A549 (cell line): ENCODE measurements at regions not wholly inside any gene's neighbourhood (a gene's known extent, or its start where the extent isn't known, plus 50 kb on each side); places are given as distances from the start of the nearest gene placed in this dataset.

ENCODE experiments used
- ATAC-seq, 2 experiments: fragments of 200-7000 bp in 1 of 2; fragments of >200 bp in 1 of 2; cut with Nextera tagmentation in 1 of 2; cut with Tn5 transposase in 1 of 2; 3 replicates each; pipeline versions ENCODE4 v1.8.0 to v1.9.1; 2018 to 2020; ENCODE audit warnings: mild to moderate bottlenecking in 1 of 2, moderate library complexity in 1 of 2
- CTCF ChIA-PET: fragments of 300-600 bp; sonication (Branson Sonifier 250); formaldehyde crosslinking; extraction: SDS; loops from one replicate; lab custom pipeline; 2021; ENCODE audit warnings: antibody characterized with exemption, inconsistent platforms; lab: Yijun Ruan, JAX
- POLR2A ChIA-PET: fragments of 350-600 bp; formaldehyde crosslinking; extraction: SDS; loops from one replicate; lab custom pipeline; 2021; ENCODE audit warnings: antibody characterized with exemption, inconsistent platforms; lab: Yijun Ruan, JAX
- DNase-seq, 2 experiments: peaks; one replicate each; pipeline versions ENCODE4 v3.0.0 to v3.0.0-alpha.2; 2011 to 2016; ENCODE audit warnings: low read depth in 1 of 2, low spot score in 1 of 2
- FAIRE-seq: peaks from 2 replicates; lab custom pipeline; 2011; peaks lifted over from hg19 to GRCh38; lab: Jason Lieb, UNC
- H3K27ac ChIP-seq, 2 experiments: fragments of >200 bp; sonication (Bioruptor Twin); formaldehyde crosslinking; 3 replicates each; pipeline ENCODE4 v1.5.1; 2016 to 2017
- H3K4me1 ChIP-seq: fragments of >200 bp; sonication (Bioruptor Twin); formaldehyde crosslinking; 3 replicates; pipeline ENCODE4 v1.6.1; 2016
- H3K4me2 ChIP-seq: fragments of >200 bp; sonication (Bioruptor Twin); formaldehyde crosslinking; 3 replicates; pipeline ENCODE4 v1.6.1; 2016
- H3K4me3 ChIP-seq: fragments of >200 bp; sonication (Bioruptor Twin); formaldehyde crosslinking; 3 replicates; pipeline ENCODE4 v1.5.1; 2016
- H3K9me3 ChIP-seq: fragments of >200 bp; sonication (Bioruptor Twin); formaldehyde crosslinking; 3 replicates; pipeline ENCODE4 v1.6.1; 2016
- ATOH8 ChIP-seq: fragments of 250-450 bp; sonication (Bioruptor Pico); IDR thresholded peaks from 2 replicates; pipeline ENCODE4 v1.5.0; 2020; ENCODE audit warnings: low read depth, mild to moderate bottlenecking, moderate library complexity
- CBX2 ChIP-seq: fragments of 200-600 bp; sonication (generic); IDR thresholded peaks from 2 replicates; pipeline ENCODE4 v1.6.1; 2016; ENCODE audit warnings: low read depth, mild to moderate bottlenecking, borderline replicate concordance
- CEBPB ChIP-seq, 2 experiments: fragments of >200 bp in 1 of 2; sonication (Bioruptor Twin) in 1 of 2; formaldehyde crosslinking in 1 of 2; IDR thresholded peaks; 2 replicates each; pipeline ENCODE4 v1.6.1; 2012 to 2016
- E2F6 ChIP-seq: IDR thresholded peaks from 2 replicates; pipeline ENCODE4 v1.6.1; 2012; ENCODE audit warnings: low read depth, borderline replicate concordance
- EHF ChIP-seq: fragments of 250-450 bp; sonication (Bioruptor Pico); IDR thresholded peaks from 2 replicates; pipeline ENCODE4 v1.5.0; 2020; ENCODE audit warnings: mild to moderate bottlenecking
- EHMT2 ChIP-seq: fragments of 200-600 bp; sonication (generic); IDR thresholded peaks from 2 replicates; pipeline ENCODE4 v1.6.1; 2016; ENCODE audit warnings: antibody characterized with exemption, low read depth, mild to moderate bottlenecking, moderate library complexity
- FOSB ChIP-seq: fragments of 250-450 bp; sonication (Bioruptor Pico); IDR thresholded peaks from 2 replicates; pipeline ENCODE4 v1.5.0; 2020; ENCODE audit warnings: mild to moderate bottlenecking, moderate library complexity
- FOSL2 ChIP-seq, 2 experiments: fragments of 450-650 bp in 1 of 2; fragments of >200 bp in 1 of 2; sonication (Bioruptor Twin) in 1 of 2; formaldehyde crosslinking; IDR thresholded peaks; 2 replicates each; pipeline versions ENCODE4 v1.5.0 to v1.6.1; 2016 to 2020; ENCODE audit warnings: mild to moderate bottlenecking in 1 of 2, moderate library complexity in 1 of 2
- GATA3 ChIP-seq: IDR thresholded peaks from 2 replicates; pipeline ENCODE4 v1.6.1; 2012; ENCODE audit warnings: borderline replicate concordance
- HEYL ChIP-seq: fragments of 250-450 bp; sonication (Bioruptor Pico); IDR thresholded peaks from 2 replicates; pipeline ENCODE4 v1.8.0; 2021; ENCODE audit warnings: mild to moderate bottlenecking, moderate library complexity
- HOXB5 ChIP-seq: fragments of 250-450 bp; sonication (Bioruptor Pico); IDR thresholded peaks from 2 replicates; pipeline ENCODE4 v1.5.0; 2020; ENCODE audit warnings: mild to moderate bottlenecking, moderate library complexity
- JUN ChIP-seq, 2 experiments: fragments of >200 bp; sonication (Bioruptor Twin); formaldehyde crosslinking; IDR thresholded peaks; 2 replicates in 1 of 2; 3 replicates in 1 of 2; pipeline ENCODE4 v1.6.1; 2016 to 2017
- MAFK ChIP-seq: fragments of 450-650 bp; IDR thresholded peaks from 2 replicates; pipeline ENCODE4 v1.6.1; 2014; ENCODE audit not compliant: partially characterized antibody
- MAZ ChIP-seq: fragments of 150-350 bp; IDR thresholded peaks from 2 replicates; pipeline ENCODE4 v1.6.1; 2014; ENCODE audit warnings: antibody characterized with exemption, low read depth, low read length, borderline replicate concordance
- MYC ChIP-seq: IDR thresholded peaks from 2 replicates; pipeline ENCODE4 v1.6.1; 2012; ENCODE audit warnings: mild to moderate bottlenecking, inconsistent platforms, low read length, improper control_type of control experiment, borderline replicate concordance
- NFE2L2 ChIP-seq: fragments of 150-350 bp; conservative IDR thresholded peaks from 2 replicates; pipeline ENCODE4 v1.6.1; 2014; ENCODE audit warnings: low read length
- NPAS2 ChIP-seq: fragments of 250-450 bp; sonication (Bioruptor Pico); IDR thresholded peaks from 2 replicates; pipeline ENCODE4 v1.8.0; 2022; ENCODE audit warnings: mild to moderate bottlenecking, moderate library complexity, borderline replicate concordance
- POLR2A ChIP-seq: IDR thresholded peaks from 2 replicates; pipeline ENCODE4 v1.6.1; 2012; ENCODE audit warnings: mild to moderate bottlenecking, low read length
- POLR2AphosphoS2 ChIP-seq: conservative IDR thresholded peaks from 2 replicates; pipeline ENCODE4 v1.6.1; 2012; ENCODE audit warnings: low read length, improper control_type of control experiment, inconsistent platforms
- RAD21 ChIP-seq, 2 experiments: fragments of >200 bp in 1 of 2; sonication (Bioruptor Twin) in 1 of 2; formaldehyde crosslinking in 1 of 2; IDR thresholded peaks in 1 of 2; conservative IDR thresholded peaks in 1 of 2; 2 replicates in 1 of 2; 3 replicates in 1 of 2; pipeline ENCODE4 v1.6.1; 2012 to 2018; ENCODE audit warnings: inconsistent platforms in 1 of 2
- RARB ChIP-seq: fragments of 250-450 bp; sonication (Bioruptor Pico); IDR thresholded peaks from 2 replicates; pipeline ENCODE4 v1.8.0; 2021; ENCODE audit warnings: mild to moderate bottlenecking, moderate library complexity
- SMC3 ChIP-seq: fragments of >200 bp; sonication (Bioruptor Twin); formaldehyde crosslinking; IDR thresholded peaks from 3 replicates; pipeline ENCODE4 v1.6.1; 2018; ENCODE audit warnings: inconsistent platforms
- TFCP2L1 ChIP-seq: fragments of 250-450 bp; sonication (Bioruptor Pico); IDR thresholded peaks from 2 replicates; pipeline ENCODE4 v1.5.0; 2021; ENCODE audit warnings: mild to moderate bottlenecking
- TP53 ChIP-seq: fragments of 250-450 bp; sonication (Bioruptor Pico); IDR thresholded peaks from 2 replicates; pipeline ENCODE4 v1.5.0; 2021; ENCODE audit warnings: mild to moderate bottlenecking, moderate library complexity
- WGBS: methylation state at CpG from one replicate; pipeline ENCODE4 v1.1.6; 2017; ENCODE audit errors: missing lambda C conversion rate; 5-methylcytosine and 5-hydroxymethylcytosine counted together
- TF ChIP-seq, protein P1 (sequence below): IDR thresholded peaks from 2 replicates; pipeline ENCODE4 v1.6.1; 2012
- TF ChIP-seq, protein P2 (sequence below): fragments of 250-450 bp; sonication (Bioruptor Pico); IDR thresholded peaks from 2 replicates; pipeline ENCODE4 v1.5.0; 2021; ENCODE audit warnings: mild to moderate bottlenecking, moderate library complexity, borderline replicate concordance
- TF ChIP-seq, protein P3 (sequence below): fragments of >200 bp; sonication (Bioruptor Twin); formaldehyde crosslinking; IDR thresholded peaks from 3 replicates; pipeline ENCODE4 v1.6.1; 2016
- TF ChIP-seq, protein P4 (sequence below): fragments of 200-600 bp; sonication (generic); IDR thresholded peaks from 2 replicates; pipeline ENCODE4 v1.6.1; 2016; ENCODE audit warnings: antibody characterized with exemption, mild to moderate bottlenecking, moderate library complexity

DNA sequence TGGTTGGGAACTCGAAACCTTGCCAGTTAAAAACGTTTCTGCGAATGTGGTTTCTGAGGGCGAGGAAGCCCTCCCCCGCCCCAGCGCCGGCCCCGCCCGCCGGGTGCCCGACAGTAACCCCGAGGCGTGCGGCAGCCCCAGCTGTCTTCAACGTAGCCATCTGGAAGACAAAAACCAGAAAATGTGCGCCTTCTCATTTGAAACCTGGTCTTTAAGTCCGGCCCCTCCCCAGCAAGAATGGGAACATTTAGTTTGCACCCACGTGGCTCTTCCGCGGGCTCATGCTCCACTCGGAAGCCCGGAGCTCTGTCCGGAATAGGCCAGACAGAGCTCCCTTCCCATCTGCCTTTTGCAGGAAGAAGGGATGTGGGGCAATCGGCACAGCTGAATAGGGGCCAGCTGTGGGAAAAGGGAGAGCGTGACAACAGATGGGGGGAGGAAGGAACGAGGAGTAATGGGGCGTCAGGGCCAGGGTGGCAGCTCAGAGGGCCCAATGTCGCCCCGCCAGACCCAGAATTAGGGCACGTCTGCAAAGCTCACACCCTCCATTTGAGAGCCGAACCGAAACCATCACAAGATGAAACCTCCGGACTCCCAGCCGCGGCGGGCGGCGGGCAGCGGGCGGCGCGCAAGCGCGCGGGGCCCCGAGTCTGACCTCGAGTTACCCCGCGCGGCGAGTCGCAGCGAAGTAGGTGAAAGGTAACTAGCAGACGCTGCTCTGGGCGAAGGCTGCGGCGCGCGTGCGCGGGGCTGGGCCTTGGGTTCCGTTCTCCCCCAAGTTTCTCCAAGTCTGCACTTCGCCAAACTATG is 63.4 kb upstream of the ABCA1 start:
- peak overlapping the region; percentile 84 for H3K4me2 ChIP-seq
- POLR2A ChIA-PET: interaction anchor here (0.8 to 3.4 kb wide), 8 partner anchors 17 to 253 kb away, joined by 3 to 52 read pairs (median 4); partner anchors contain the start of genes ABCA1 and SLC44A1
- peak overlapping the region; percentile 61 for H3K4me3 ChIP-seq
- TF ChIP-seq POLR2AphosphoS2 (no peak), EHF (CRISPR knock-in tag) (0 out of 2 replicates have a peak, but pooled peaks have one; percentile 66), NFE2L2 (no peak), JUN (IDR thresholded peaks at IDR 0.05) (peak; percentile 55 to 67; a peak in 2 of 5 replicates), ATOH8 (CRISPR knock-in tag) (peak; percentile 78; the same call in 1 of the 2 replicates), CEBPB (IDR thresholded peaks at IDR 0.05) (peak in 1 of 2 experiments; percentile 67; a peak in 2 of 4 replicates), RARB (CRISPR knock-in tag) (no peak), MAFK (no peak), HEYL (CRISPR knock-in tag) (no peak), MAZ (no peak), CBX2 (no peak), NPAS2 (no peak), POLR2A (peak; percentile 20), GATA3 (peak; percentile 40; the same call in 1 of the 2 replicates), HOXB5 (no peak), RAD21 (conservative IDR thresholded peaks at IDR 0.05 in 1 of 2, IDR thresholded peaks at IDR 0.05 in 1 of 2) (0 out of 5 replicates have a peak, but pooled peaks have one; percentile 3 to 25), FOSB (CRISPR knock-in tag) (no peak), TP53 (no peak), SMC3 (no peak), TFCP2L1 (CRISPR knock-in tag) (0 out of 2 replicates have a peak, but pooled peaks have one; percentile 22), FOSL2 (IDR thresholded peaks at IDR 0.05) (no peak), FOSL2 (CRISPR knock-in tag; IDR thresholded peaks at IDR 0.05) (peak; percentile 21; the same call in 1 of the 2 replicates), E2F6 (peak; percentile 85), MYC (no peak; the same call in 1 of the 2 replicates), EHMT2 (no peak)
- TF ChIP-seq, protein P1, sequence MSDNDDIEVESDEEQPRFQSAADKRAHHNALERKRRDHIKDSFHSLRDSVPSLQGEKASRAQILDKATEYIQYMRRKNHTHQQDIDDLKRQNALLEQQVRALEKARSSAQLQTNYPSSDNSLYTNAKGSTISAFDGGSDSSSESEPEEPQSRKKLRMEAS: peak; percentile 92
- TF ChIP-seq, protein P2, sequence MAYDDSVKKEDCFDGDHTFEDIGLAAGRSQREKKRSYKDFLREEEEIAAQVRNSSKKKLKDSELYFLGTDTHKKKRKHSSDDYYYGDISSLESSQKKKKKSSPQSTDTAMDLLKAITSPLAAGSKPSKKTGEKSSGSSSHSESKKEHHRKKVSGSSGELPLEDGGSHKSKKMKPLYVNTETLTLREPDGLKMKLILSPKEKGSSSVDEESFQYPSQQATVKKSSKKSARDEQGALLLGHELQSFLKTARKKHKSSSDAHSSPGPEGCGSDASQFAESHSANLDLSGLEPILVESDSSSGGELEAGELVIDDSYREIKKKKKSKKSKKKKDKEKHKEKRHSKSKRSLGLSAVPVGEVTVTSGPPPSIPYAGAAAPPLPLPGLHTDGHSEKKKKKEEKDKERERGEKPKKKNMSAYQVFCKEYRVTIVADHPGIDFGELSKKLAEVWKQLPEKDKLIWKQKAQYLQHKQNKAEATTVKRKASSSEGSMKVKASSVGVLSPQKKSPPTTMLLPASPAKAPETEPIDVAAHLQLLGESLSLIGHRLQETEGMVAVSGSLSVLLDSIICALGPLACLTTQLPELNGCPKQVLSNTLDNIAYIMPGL (CRISPR knock-in tag): no peak
- TF ChIP-seq, protein P3, sequence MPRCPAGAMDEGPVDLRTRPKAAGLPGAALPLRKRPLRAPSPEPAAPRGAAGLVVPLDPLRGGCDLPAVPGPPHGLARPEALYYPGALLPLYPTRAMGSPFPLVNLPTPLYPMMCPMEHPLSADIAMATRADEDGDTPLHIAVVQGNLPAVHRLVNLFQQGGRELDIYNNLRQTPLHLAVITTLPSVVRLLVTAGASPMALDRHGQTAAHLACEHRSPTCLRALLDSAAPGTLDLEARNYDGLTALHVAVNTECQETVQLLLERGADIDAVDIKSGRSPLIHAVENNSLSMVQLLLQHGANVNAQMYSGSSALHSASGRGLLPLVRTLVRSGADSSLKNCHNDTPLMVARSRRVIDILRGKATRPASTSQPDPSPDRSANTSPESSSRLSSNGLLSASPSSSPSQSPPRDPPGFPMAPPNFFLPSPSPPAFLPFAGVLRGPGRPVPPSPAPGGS: 0 out of 3 replicates have a peak, but pooled peaks have one; percentile 34
- TF ChIP-seq, protein P4, sequence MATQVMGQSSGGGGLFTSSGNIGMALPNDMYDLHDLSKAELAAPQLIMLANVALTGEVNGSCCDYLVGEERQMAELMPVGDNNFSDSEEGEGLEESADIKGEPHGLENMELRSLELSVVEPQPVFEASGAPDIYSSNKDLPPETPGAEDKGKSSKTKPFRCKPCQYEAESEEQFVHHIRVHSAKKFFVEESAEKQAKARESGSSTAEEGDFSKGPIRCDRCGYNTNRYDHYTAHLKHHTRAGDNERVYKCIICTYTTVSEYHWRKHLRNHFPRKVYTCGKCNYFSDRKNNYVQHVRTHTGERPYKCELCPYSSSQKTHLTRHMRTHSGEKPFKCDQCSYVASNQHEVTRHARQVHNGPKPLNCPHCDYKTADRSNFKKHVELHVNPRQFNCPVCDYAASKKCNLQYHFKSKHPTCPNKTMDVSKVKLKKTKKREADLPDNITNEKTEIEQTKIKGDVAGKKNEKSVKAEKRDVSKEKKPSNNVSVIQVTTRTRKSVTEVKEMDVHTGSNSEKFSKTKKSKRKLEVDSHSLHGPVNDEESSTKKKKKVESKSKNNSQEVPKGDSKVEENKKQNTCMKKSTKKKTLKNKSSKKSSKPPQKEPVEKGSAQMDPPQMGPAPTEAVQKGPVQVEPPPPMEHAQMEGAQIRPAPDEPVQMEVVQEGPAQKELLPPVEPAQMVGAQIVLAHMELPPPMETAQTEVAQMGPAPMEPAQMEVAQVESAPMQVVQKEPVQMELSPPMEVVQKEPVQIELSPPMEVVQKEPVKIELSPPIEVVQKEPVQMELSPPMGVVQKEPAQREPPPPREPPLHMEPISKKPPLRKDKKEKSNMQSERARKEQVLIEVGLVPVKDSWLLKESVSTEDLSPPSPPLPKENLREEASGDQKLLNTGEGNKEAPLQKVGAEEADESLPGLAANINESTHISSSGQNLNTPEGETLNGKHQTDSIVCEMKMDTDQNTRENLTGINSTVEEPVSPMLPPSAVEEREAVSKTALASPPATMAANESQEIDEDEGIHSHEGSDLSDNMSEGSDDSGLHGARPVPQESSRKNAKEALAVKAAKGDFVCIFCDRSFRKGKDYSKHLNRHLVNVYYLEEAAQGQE: no peak
- peaks cover 41% of the 10 kb centered on the region for H3K4me1 ChIP-seq
- ATAC-seq (peak; percentile 84 to 89), FAIRE-seq (no peak), DNase-seq (peak; percentile 54 to 87)
- H3K9me3 ChIP-seq: no peaks in the 10 kb centered on the region
- CTCF ChIA-PET: interaction anchor here (0.7 to 1.6 kb wide), 4 partner anchors 31 to 165 kb away, joined by 3 to 8 read pairs (median 4); no protein-coding TSS in a partner anchor
- H3K27ac ChIP-seq: peak overlapping the region; percentile 92 to 96
- 3% methylated on average over 27 of the region's 63 CpGs for WGBS
